PC-3 (cell line): ENCODE measurements at regions not wholly inside any gene's neighbourhood (a gene's known extent, or its start where the extent isn't known, plus 50 kb on each side); places are given as distances from the start of the nearest gene placed in this dataset.

Experiments used
- ATAC-seq: fragments of 200-7000 bp; cut with Tn5 transposase; 2 replicates; pipeline ENCODE4 v1.9.1; 2020; ENCODE audit warnings: mild to moderate bottlenecking, moderate library complexity
- BruUV-seq: library from RNA; stranded (reverse); fragments of 400-500 nt; replicated peaks from 2 replicates; lab custom pipeline; 2021; lab: Mats Ljungman, UMichigan
- CTCF ChIA-PET: fragments of 300-600 bp; sonication (Branson Sonifier 250); formaldehyde crosslinking; loops from one replicate; lab custom pipeline; 2022; ENCODE audit warnings: antibody characterized with exemption; lab: Charles Lee
- POLR2A ChIA-PET: fragments of 300-600 bp; sonication (Branson Sonifier 250); formaldehyde crosslinking; loops from one replicate; lab custom pipeline; 2022; ENCODE audit warnings: antibody characterized with exemption; ENCODE audit not compliant: unreplicated experiment; lab: Charles Lee
- DNase-seq: peaks from one replicate; pipeline ENCODE4 v3.0.0-alpha.2; 2015
- H2AFZ ChIP-seq: fragments of 300-600 bp; sonication (generic); 2 replicates; pipeline ENCODE4 v1.6.0; 2016; ENCODE audit warnings: antibody characterized with exemption, low read length
- H3F3A ChIP-seq: fragments of 300-600 bp; sonication (generic); one replicate; pipeline ENCODE4 v1.6.0; 2017; ENCODE audit warnings: antibody characterized with exemption, low read length, control low read depth, mild to moderate bottlenecking; ENCODE audit not compliant: unreplicated experiment
- H3K27ac ChIP-seq: fragments of 300-600 bp; sonication (generic); 2 replicates; pipeline ENCODE4 v1.5.1; 2016; ENCODE audit warnings: mild to moderate bottlenecking, low read length
- H3K27me3 ChIP-seq: fragments of 300-600 bp; sonication (generic); 2 replicates; pipeline ENCODE4 v1.6.1; 2016; ENCODE audit warnings: low read length, mixed read lengths
- H3K36me3 ChIP-seq: fragments of 300-600 bp; sonication (generic); 2 replicates; pipeline ENCODE4 v1.6.1; 2016; ENCODE audit warnings: low read depth, mixed run types, low read length, mixed read lengths
- H3K4me1 ChIP-seq: fragments of 300-600 bp; sonication (generic); 2 replicates; pipeline ENCODE4 v1.5.1; 2016; ENCODE audit warnings: low read length; ENCODE audit not compliant: insufficient read depth
- H3K4me2 ChIP-seq: fragments of 300-600 bp; sonication (generic); 2 replicates; pipeline ENCODE4 v1.6.0; 2016; ENCODE audit warnings: low read length
- H3K4me3 ChIP-seq: fragments of 300-600 bp; sonication (generic); 2 replicates; pipeline ENCODE4 v1.5.1; 2016; ENCODE audit warnings: mild to moderate bottlenecking, low read length, mixed read lengths
- H3K79me2 ChIP-seq: fragments of 300-600 bp; sonication (generic); 2 replicates; pipeline ENCODE4 v1.6.1; 2017; ENCODE audit warnings: low read length, mixed read lengths
- H3K9ac ChIP-seq: fragments of 300-600 bp; sonication (generic); 2 replicates; pipeline ENCODE4 v1.6.0; 2016; ENCODE audit warnings: mild to moderate bottlenecking, low read length
- H3K9me2 ChIP-seq: fragments of 300-600 bp; sonication (generic); replicated peaks from 2 replicates; pipeline ENCODE4 v1.6.1; 2016; ENCODE audit warnings: mixed run types, low read length, mixed read lengths
- H3K9me3 ChIP-seq: fragments of 300-600 bp; sonication (generic); 2 replicates; pipeline ENCODE4 v1.6.1; 2016; ENCODE audit warnings: low read length, mixed read lengths
- H4K20me1 ChIP-seq: fragments of 300-600 bp; sonication (generic); 2 replicates; pipeline ENCODE4 v1.6.1; 2016; ENCODE audit warnings: low read length, mixed read lengths
- EZH2 ChIP-seq: fragments of 300-600 bp; sonication (generic); IDR thresholded peaks from one replicate; pipeline ENCODE4 v1.6.1; 2017; ENCODE audit warnings: antibody characterized with exemption, mild to moderate bottlenecking, low read length; ENCODE audit not compliant: unreplicated experiment
- EZH2phosphoT487 ChIP-seq: fragments of 300-600 bp; sonication (generic); IDR thresholded peaks from 2 replicates; pipeline ENCODE4 v1.6.1; 2018; ENCODE audit warnings: mild to moderate bottlenecking, antibody characterized with exemption, low read length, borderline replicate concordance
- intact Hi-C: fragments of 100-400 bp; cut with micrococcal nuclease; formaldehyde crosslinking; loops from 2 replicates; pipeline ENCODE4 v1.9.0; 2023
- TF ChIP-seq, protein P1 (sequence below): fragments of 300-600 bp; sonication (generic); conservative IDR thresholded peaks from 2 replicates; pipeline ENCODE4 v1.5.1; 2017; ENCODE audit warnings: antibody characterized with exemption, low read depth, mild to moderate bottlenecking, low read length

DNA sequence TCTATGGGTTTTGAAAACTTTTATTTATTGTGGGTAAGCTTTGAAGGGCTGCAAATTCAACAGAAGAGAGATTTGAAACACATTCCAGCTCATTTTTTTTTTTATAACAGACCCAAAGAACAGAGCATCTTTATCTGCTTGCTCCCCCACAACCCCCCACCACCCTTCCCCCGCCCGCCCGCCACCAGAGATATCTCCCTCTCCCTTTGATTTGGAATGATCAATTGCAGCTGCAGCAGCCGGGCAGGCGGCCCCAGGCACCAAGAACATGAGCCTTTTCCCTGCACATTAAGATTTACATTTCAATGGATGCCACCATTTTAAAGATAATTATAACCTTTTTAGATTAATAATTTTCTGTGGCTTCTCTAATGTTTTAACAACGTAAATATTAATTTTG is 510.9 kb downstream of the ZNF608 start:
- ChIA-PET POLR2A (no interaction called here), CTCF (no interaction called here)

DNA sequence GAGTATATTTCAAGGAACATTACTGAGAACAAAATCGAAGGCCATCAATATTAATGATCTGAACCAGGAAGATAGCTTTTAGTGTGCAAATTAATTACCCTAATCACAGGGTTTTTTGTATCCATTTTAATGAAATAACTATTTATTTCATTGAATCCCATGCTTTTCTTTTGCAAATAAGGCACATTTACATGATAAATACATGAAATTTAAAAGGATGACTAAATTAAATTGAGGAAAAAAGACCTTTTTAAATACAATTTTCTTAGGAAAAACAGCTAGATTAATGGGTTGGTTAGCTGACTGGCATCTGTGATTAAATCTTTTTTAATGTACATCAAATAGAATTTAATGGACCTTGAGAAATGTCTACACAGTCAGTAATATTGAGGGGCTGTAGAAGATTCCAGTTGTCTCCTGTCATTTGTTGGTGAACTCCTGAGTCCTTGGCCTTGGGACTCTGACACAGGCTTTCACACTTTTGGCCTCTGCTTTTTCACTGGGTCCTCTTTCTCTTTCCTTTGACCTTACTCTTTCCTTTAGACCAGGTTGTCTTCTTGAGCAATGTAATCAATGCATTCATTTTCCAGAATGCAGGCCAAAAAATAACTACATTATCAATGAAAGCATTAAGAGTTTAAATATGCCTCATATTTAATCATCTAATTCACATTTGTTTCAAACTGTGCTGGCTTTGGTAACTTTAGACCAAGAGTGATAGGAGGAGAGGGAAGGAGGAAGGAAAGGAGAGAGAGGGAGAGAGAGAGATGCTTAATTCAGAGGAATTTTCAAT is 511.5 kb downstream of the ZNF608 start:
- Histone ChIP-seq H4K20me1 (no peaks in the 10 kb centered on the region), H3K4me1 (no peaks in the 10 kb centered on the region), H3K79me2 (no peaks in the 10 kb centered on the region), H3K9me2 (no peaks in the 10 kb centered on the region), H3K4me3 (no peak overlapping the region), H3F3A (no peaks in the 10 kb centered on the region), H3K27ac (no peak overlapping the region), H2AFZ (no peak overlapping the region), H3K9ac (no peak overlapping the region), H3K4me2 (no peak overlapping the region), H3K9me3 (no peaks in the 10 kb centered on the region), H3K27me3 (no peaks in the 10 kb centered on the region), H3K36me3 (no peaks in the 10 kb centered on the region)
- ChIA-PET POLR2A (interaction anchor here (0.6 kb wide), 1 partner anchor 1859 kb away, joined by 4 read pairs; no protein-coding TSS in a partner anchor), CTCF (no interaction called here)
- no TSS peak for BruUV-seq
- intact Hi-C loops: no loop called here
- ATAC-seq (no peak), DNase-seq (no peak)
- TF ChIP-seq EZH2phosphoT487 (no peak), EZH2 (no peak)
- TF ChIP-seq, protein P1, sequence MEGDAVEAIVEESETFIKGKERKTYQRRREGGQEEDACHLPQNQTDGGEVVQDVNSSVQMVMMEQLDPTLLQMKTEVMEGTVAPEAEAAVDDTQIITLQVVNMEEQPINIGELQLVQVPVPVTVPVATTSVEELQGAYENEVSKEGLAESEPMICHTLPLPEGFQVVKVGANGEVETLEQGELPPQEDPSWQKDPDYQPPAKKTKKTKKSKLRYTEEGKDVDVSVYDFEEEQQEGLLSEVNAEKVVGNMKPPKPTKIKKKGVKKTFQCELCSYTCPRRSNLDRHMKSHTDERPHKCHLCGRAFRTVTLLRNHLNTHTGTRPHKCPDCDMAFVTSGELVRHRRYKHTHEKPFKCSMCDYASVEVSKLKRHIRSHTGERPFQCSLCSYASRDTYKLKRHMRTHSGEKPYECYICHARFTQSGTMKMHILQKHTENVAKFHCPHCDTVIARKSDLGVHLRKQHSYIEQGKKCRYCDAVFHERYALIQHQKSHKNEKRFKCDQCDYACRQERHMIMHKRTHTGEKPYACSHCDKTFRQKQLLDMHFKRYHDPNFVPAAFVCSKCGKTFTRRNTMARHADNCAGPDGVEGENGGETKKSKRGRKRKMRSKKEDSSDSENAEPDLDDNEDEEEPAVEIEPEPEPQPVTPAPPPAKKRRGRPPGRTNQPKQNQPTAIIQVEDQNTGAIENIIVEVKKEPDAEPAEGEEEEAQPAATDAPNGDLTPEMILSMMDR: no peak

More for the DNA sequence above, 510.9 kb downstream of the ZNF608 start:
- Histone ChIP-seq H4K20me1 (no peaks in the 10 kb centered on the region), H3K4me3 (no peak overlapping the region), H3K27me3 (no peaks in the 10 kb centered on the region), H3K4me2 (no peak overlapping the region), H3F3A (no peaks in the 10 kb centered on the region), H3K9ac (no peak overlapping the region), H3K4me1 (no peaks in the 10 kb centered on the region), H3K27ac (no peak overlapping the region), H3K79me2 (no peaks in the 10 kb centered on the region), H3K9me2 (no peaks in the 10 kb centered on the region), H3K36me3 (no peaks in the 10 kb centered on the region), H2AFZ (no peak overlapping the region), H3K9me3 (no peaks in the 10 kb centered on the region)
- ATAC-seq: no peak
- no peak for TF ChIP-seq EZH2
- TF ChIP-seq, protein P1: no peak
- TF ChIP-seq EZH2phosphoT487: no peak
- BruUV-seq: no TSS peak
- DNase-seq: no peak
- intact Hi-C loops: no loop called here
